WERI-Rb-1 (cell line): ENCODE measurements at regions not wholly inside any gene's neighbourhood (a gene's known extent, or its start where the extent isn't known, plus 50 kb on each side); places are given as distances from the start of the nearest gene placed in this dataset.
A peak's percentile ranks its signal among the peaks of the same experiment; 100 is the strongest.

ENCODE experiments used
- DNase-seq: peaks from one replicate; pipeline ENCODE4 v3.0.0-alpha.2; 2020
- H3K27ac ChIP-seq: fragments of 250-450 bp; sonication (Bioruptor Pico); 2 replicates; pipeline ENCODE4 v1.5.1; 2020; ENCODE audit warnings: mild to moderate bottlenecking, moderate library complexity
- H3K27me3 ChIP-seq: fragments of 250-450 bp; sonication (Bioruptor Pico); 2 replicates; pipeline ENCODE4 v1.5.1; 2021; ENCODE audit warnings: mild to moderate bottlenecking, low read depth, moderate library complexity; ENCODE audit not compliant: insufficient read depth, severe bottlenecking
- H3K36me3 ChIP-seq: fragments of 250-450 bp; sonication (Bioruptor Pico); 2 replicates; pipeline ENCODE4 v1.5.1; 2020; ENCODE audit warnings: mild to moderate bottlenecking, moderate library complexity
- H3K4me3 ChIP-seq: 2 replicates; pipeline ENCODE4 v1.5.1; 2011; ENCODE audit warnings: low read depth, mild to moderate bottlenecking, control low read depth, low read length
- H3K9me3 ChIP-seq: fragments of 250-450 bp; sonication (Bioruptor Pico); 2 replicates; pipeline ENCODE4 v1.5.1; 2021; ENCODE audit warnings: mild to moderate bottlenecking, moderate library complexity; ENCODE audit not compliant: severe bottlenecking
- CTCF ChIP-seq: IDR thresholded peaks from 2 replicates; pipeline ENCODE4 v1.5.1; 2011; ENCODE audit warnings: low read depth, mild to moderate bottlenecking, control low read depth, inconsistent platforms, low read length

- Histone ChIP-seq H3K4me3 (no peak overlapping the region), H3K36me3 (no peaks in the 10 kb centered on the region), H3K27ac (no peak overlapping the region), H3K27me3 (no peaks in the 10 kb centered on the region), H3K9me3 (peaks cover 5% of the 10 kb centered on the region)
- no peak for DNase-seq
- no peak for TF ChIP-seq CTCF
Measured at GRCh38 chr7:136049117-136049516, 72.0 kb upstream of the MTPN start.

- DNase-seq = no peak
- H3K27ac ChIP-seq = peak overlapping the region; percentile 30
- peaks cover 5% of the 10 kb centered on the region for H3K9me3 ChIP-seq
Measured at GRCh38 chr7:136046548-136046947, 69.4 kb upstream of the MTPN start.

GRCh38 chr7:136045992-136046391, 68.8 kb upstream of the MTPN start:
- DNase-seq = no peak
- no peaks in the 10 kb centered on the region for H3K27me3 ChIP-seq
- H3K9me3 ChIP-seq = peaks cover 5% of the 10 kb centered on the region
- no peak overlapping the region for H3K4me3 ChIP-seq
- no peak for TF ChIP-seq CTCF
- no peak overlapping the region for H3K27ac ChIP-seq
- H3K36me3 ChIP-seq = no peaks in the 10 kb centered on the region

More at GRCh38 chr7:136046548-136046947, 69.4 kb upstream of the MTPN start:
- H3K36me3 ChIP-seq = no peaks in the 10 kb centered on the region
- H3K4me3 ChIP-seq = no peak overlapping the region
- no peaks in the 10 kb centered on the region for H3K27me3 ChIP-seq
- no peak for TF ChIP-seq CTCF

- Histone ChIP-seq H3K9me3 (peaks cover 5% of the 10 kb centered on the region), H3K27ac (no peak overlapping the region), H3K27me3 (no peaks in the 10 kb centered on the region), H3K36me3 (no peaks in the 10 kb centered on the region), H3K4me3 (no peak overlapping the region)
- DNase-seq = no peak
- TF ChIP-seq CTCF = no peak
Measured at GRCh38 chr7:136045181-136045580, 68.0 kb upstream of the MTPN start.

- DNase-seq = no peak
- no peaks in the 10 kb centered on the region for H3K27me3 ChIP-seq
- no peak for TF ChIP-seq CTCF
- H3K4me3 ChIP-seq = no peak overlapping the region
- H3K27ac ChIP-seq = no peak overlapping the region
- no peaks in the 10 kb centered on the region for H3K9me3 ChIP-seq
- H3K36me3 ChIP-seq = no peaks in the 10 kb centered on the region
Measured at GRCh38 chr7:136039577-136040345, 62.6 kb upstream of the MTPN start.

- Histone ChIP-seq H3K27ac (no peak overlapping the region), H3K27me3 (no peaks in the 10 kb centered on the region), H3K9me3 (no peaks in the 10 kb centered on the region), H3K4me3 (no peak overlapping the region), H3K36me3 (no peaks in the 10 kb centered on the region)
- TF ChIP-seq CTCF = no peak
- no peak for DNase-seq
Measured at GRCh38 chr7:136036336-136036735, 59.2 kb upstream of the MTPN start.
